K562 (cell line): ENCODE measurements at regions not wholly inside any gene's neighbourhood (a gene's known extent, or its start where the extent isn't known, plus 50 kb on each side); places are given as distances from the start of the nearest gene placed in this dataset.

Experiments
- ATAC-seq: fragments of 200-7000 bp; cut with Tn5 transposase; 3 replicates; pipeline ENCODE4 v1.9.1; 2020; ENCODE audit warnings: moderate library complexity
- BruUV-seq: library from RNA; stranded (reverse); fragments of 400-500 nt; replicated peaks from 2 replicates; lab custom pipeline; 2021; lab: Mats Ljungman, UMichigan
- CTCF ChIA-PET: fragments of 300-600 bp; formaldehyde crosslinking; extraction: SDS; loops from one replicate; lab custom pipeline; 2021; ENCODE audit warnings: low intra/inter-chr PET ratio; lab: Yijun Ruan, JAX
- POLR2A ChIA-PET: fragments of 300-600, 350-650 bp; sonication (Branson Sonifier 250); formaldehyde crosslinking; extraction: SDS; loops from one replicate; lab custom pipeline; 2021; ENCODE audit warnings: antibody characterized with exemption, inconsistent platforms; lab: Yijun Ruan, JAX
- DNase-seq, 4 experiments: peaks; one replicate each; pipeline versions ENCODE4 v3.0.0 to v3.0.0-alpha.2; 2011 to 2018; ENCODE audit warnings: low spot score in 3 of 4, mixed read lengths in 3 of 4; ENCODE audit errors: extremely low read depth in 1 of 4
- FAIRE-seq: peaks from 2 replicates; lab custom pipeline; 2011; peaks lifted over from hg19 to GRCh38; lab: Jason Lieb, UNC
- H2AFZ ChIP-seq: 2 replicates; pipeline ENCODE4 v1.6.0; 2011; ENCODE audit warnings: low read depth, low read length, control low read depth, inconsistent platforms
- H3K27ac ChIP-seq: fragments of 200-600 bp; 3 replicates; pipeline ENCODE4 v1.8.0; 2011; ENCODE audit warnings: low read depth, mild to moderate bottlenecking, control low read depth, inconsistent platforms, low read length, moderate library complexity, mixed read lengths; ENCODE audit errors: extremely low read depth
- H3K27me3 ChIP-seq, 2 experiments: fragments of 300-600 bp in 1 of 2; 2 replicates in 1 of 2; 3 replicates in 1 of 2; pipeline versions ENCODE4 v1.6.0 to v1.8.0; 2011; ENCODE audit warnings: inconsistent platforms in 2 of 2, low read length in 2 of 2, mild to moderate bottlenecking in 1 of 2, mixed read lengths in 1 of 2, moderate library complexity in 1 of 2; ENCODE audit not compliant: control insufficient read depth in 2 of 2, insufficient read depth in 2 of 2
- H3K36me3 ChIP-seq: fragments of 300-600 bp; 3 replicates; pipeline ENCODE4 v1.8.0; 2011; ENCODE audit warnings: mild to moderate bottlenecking, low read length, inconsistent platforms; ENCODE audit not compliant: control insufficient read depth, insufficient read depth
- H3K4me1 ChIP-seq, 2 experiments: fragments of 200-600 bp in 1 of 2; replicated peaks in 1 of 2; 2 replicates in 1 of 2; 3 replicates in 1 of 2; pipeline versions ENCODE4 v1.5.1 to v1.8.0; 2011; ENCODE audit warnings: inconsistent platforms in 2 of 2, low read length in 2 of 2, mild to moderate bottlenecking in 1 of 2, mixed read lengths in 1 of 2, moderate library complexity in 1 of 2; ENCODE audit not compliant: control insufficient read depth in 2 of 2, insufficient read depth in 2 of 2
- H3K4me2 ChIP-seq: 2 replicates; pipeline ENCODE4 v1.6.1; 2011; ENCODE audit warnings: low read length, control low read depth, inconsistent platforms, mixed read lengths; ENCODE audit not compliant: insufficient read depth
- H3K4me3 ChIP-seq: fragments of 200-600 bp; sonication (generic), shearing (Covaris generic); 2 replicates; pipeline ENCODE4 v1.5.1; 2016; ENCODE audit warnings: control low read depth, inconsistent platforms
- H3K79me2 ChIP-seq: fragments of 200-600 bp; 3 replicates; pipeline ENCODE4 v1.8.0; 2011; ENCODE audit warnings: low read length, inconsistent platforms; ENCODE audit not compliant: control insufficient read depth, insufficient read depth
- H3K9ac ChIP-seq, 2 experiments: 2 replicates each; pipeline versions ENCODE4 v1.6.0 to v1.6.1; 2011; ENCODE audit warnings: low read depth in 2 of 2, low read length in 2 of 2, control low read depth in 1 of 2, inconsistent platforms in 1 of 2, mild to moderate bottlenecking in 1 of 2, mixed read lengths in 1 of 2; ENCODE audit not compliant: insufficient read depth in 1 of 2
- H3K9me1 ChIP-seq: one replicate; pipeline ENCODE4 v1.6.0; 2011; ENCODE audit warnings: inconsistent platforms, mild to moderate bottlenecking, low read length, moderate library complexity; ENCODE audit not compliant: control insufficient read depth, insufficient read depth
- H3K9me3 ChIP-seq: replicated peaks from 2 replicates; pipeline ENCODE4 v1.5.1; 2011; ENCODE audit warnings: low read depth, low read length, inconsistent platforms; ENCODE audit not compliant: control insufficient read depth, insufficient read depth
- H4K20me1 ChIP-seq: replicated peaks from 2 replicates; pipeline ENCODE4 v1.6.1; 2011; ENCODE audit warnings: low read length, inconsistent platforms, mixed read lengths; ENCODE audit not compliant: control insufficient read depth, insufficient read depth
- ADNP ChIP-seq: fragments of 200-800 bp; sonication (Bioruptor generic); IDR thresholded peaks from 2 replicates; pipeline ENCODE4 v1.6.1; 2016; ENCODE audit warnings: missing genetic modification characterization, missing compliant biosample characterization
- ASH1L ChIP-seq: fragments of 450-650 bp; IDR thresholded peaks from 2 replicates; pipeline ENCODE4 v1.6.1; 2018; ENCODE audit warnings: borderline replicate concordance, mild to moderate bottlenecking, low read depth; ENCODE audit not compliant: partially characterized antibody
- CREB3L1 ChIP-seq: fragments of 450-650 bp; IDR thresholded peaks from 2 replicates; pipeline ENCODE4 v1.6.1; 2014; ENCODE audit warnings: low read depth, mild to moderate bottlenecking, moderate library complexity, borderline replicate concordance
- FOXK2 ChIP-seq, 2 experiments: fragments of 450-650 bp; IDR thresholded peaks in 1 of 2; conservative IDR thresholded peaks in 1 of 2; 2 replicates each; pipeline ENCODE4 v1.6.1; 2016; ENCODE audit warnings: low read depth in 2 of 2, mild to moderate bottlenecking in 1 of 2
- HMG20A ChIP-seq: fragments of 450-650 bp; formaldehyde crosslinking; conservative IDR thresholded peaks from 2 replicates; pipeline ENCODE4 v1.4.0; 2020; ENCODE audit warnings: mild to moderate bottlenecking, mixed read lengths
- MAZ ChIP-seq, 2 experiments: fragments of 450-650 bp in 1 of 2; sonication (generic) in 1 of 2; formaldehyde crosslinking; IDR thresholded peaks in 1 of 2; conservative IDR thresholded peaks in 1 of 2; 2 replicates each; pipeline versions ENCODE4 v1.4.0 to v1.5.0; 2020; ENCODE audit warnings: mild to moderate bottlenecking in 1 of 2, missing genetic modification reagents in 1 of 2
- WGBS: fragments of 100-300 bp; shearing (Covaris generic); methylation state at CpG from one replicate; pipeline ENCODE4 v1.1.6; 2016; ENCODE audit warnings: low coverage, mixed read lengths; ENCODE audit not compliant: insufficient coverage; ENCODE audit errors: missing lambda C conversion rate; 5-methylcytosine and 5-hydroxymethylcytosine counted together
- in situ Hi-C: fragments of 300-500 bp; cut with MboI; formaldehyde crosslinking; loops from 4 replicates; pipeline ENCODE4 v1.15.0; 2018; ENCODE audit warnings: inconsistent platforms, mixed read lengths
- intact Hi-C: fragments of 100-400 bp; cut with micrococcal nuclease; formaldehyde crosslinking; loops from 2 replicates; pipeline ENCODE4 v1.14.2; 2022
- TF ChIP-seq, protein P1 (sequence below): fragments of 450-650 bp; IDR thresholded peaks from 2 replicates; pipeline ENCODE4 v1.6.1; 2017; ENCODE audit warnings: mild to moderate bottlenecking, moderate library complexity

- TF ChIP-seq CREB3L1 (no peak), FOXK2 (conservative IDR thresholded peaks at IDR 0.05 in 1 of 2, IDR thresholded peaks at IDR 0.05 in 1 of 2; ENCODE audit: low read depth in 2 of 2) (no peak), ADNP (tag) (peak; percentile 89)
- TF ChIP-seq, protein P1, sequence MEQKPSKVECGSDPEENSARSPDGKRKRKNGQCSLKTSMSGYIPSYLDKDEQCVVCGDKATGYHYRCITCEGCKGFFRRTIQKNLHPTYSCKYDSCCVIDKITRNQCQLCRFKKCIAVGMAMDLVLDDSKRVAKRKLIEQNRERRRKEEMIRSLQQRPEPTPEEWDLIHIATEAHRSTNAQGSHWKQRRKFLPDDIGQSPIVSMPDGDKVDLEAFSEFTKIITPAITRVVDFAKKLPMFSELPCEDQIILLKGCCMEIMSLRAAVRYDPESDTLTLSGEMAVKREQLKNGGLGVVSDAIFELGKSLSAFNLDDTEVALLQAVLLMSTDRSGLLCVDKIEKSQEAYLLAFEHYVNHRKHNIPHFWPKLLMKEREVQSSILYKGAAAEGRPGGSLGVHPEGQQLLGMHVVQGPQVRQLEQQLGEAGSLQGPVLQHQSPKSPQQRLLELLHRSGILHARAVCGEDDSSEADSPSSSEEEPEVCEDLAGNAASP = no peak
Observed at GRCh38 chr7:106196460-106197021, 84.4 kb upstream of the SYPL1 start (continued).

DNA sequence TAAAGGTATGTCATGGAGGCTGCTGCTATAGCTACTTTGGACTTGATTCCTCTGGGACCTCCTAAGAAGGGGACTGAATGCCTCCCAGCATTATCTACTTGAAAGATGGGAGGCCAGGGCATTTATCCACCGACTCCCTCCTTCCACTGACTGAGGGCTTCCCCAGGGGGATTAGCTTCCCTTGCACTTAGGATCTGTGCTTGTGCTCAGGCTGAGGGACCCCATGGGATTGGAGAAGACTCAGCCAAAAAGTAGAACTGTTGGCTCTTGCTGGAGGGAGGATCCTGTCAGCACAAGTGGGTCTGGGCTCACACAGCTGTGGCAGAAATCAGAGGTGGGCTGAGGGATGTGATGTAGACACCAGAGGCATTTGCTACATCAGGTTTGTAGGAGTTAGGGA lies 81.5 kb upstream of the SYPL1 start:
- Histone ChIP-seq H3K36me3 (no peaks in the 10 kb centered on the region), H3K4me3 (no peak overlapping the region), H3K4me1 (no peaks in the 10 kb centered on the region), H3K27ac (no peak overlapping the region), H3K4me2 (no peak overlapping the region), H4K20me1 (no peaks in the 10 kb centered on the region), H3K9me1 (no peaks in the 10 kb centered on the region), H3K9me3 (no peaks in the 10 kb centered on the region), H3K27me3 (peaks cover 0 to 14% of the 10 kb centered on the region in 2 experiments; a peak in 3 of 5 replicates), H3K9ac (no peak overlapping the region), H2AFZ (no peak overlapping the region), H3K79me2 (no peaks in the 10 kb centered on the region)
- FAIRE-seq (no peak), ATAC-seq (no peak), DNase-seq (no peak)
- in situ Hi-C loops (no loop called here), intact Hi-C loops (no loop called here)
- TF ChIP-seq MAZ (CRISPR knock-in tag; conservative IDR thresholded peaks at IDR 0.05 in 1 of 2, IDR thresholded peaks at IDR 0.05 in 1 of 2) (no peak), HMG20A (CRISPR knock-in tag) (no peak), ASH1L (no peak)
- ChIA-PET POLR2A (no interaction called here), CTCF (no interaction called here)
- WGBS = 14% methylated on average over 1 of the region's 1 CpG
- no TSS peak for BruUV-seq
